ENCODE measurements at regions not wholly inside any gene's neighbourhood (a gene's known extent, or its start where the extent isn't known, plus 50 kb on each side); places are given as distances from the start of the nearest gene placed in this dataset.

- DNase-seq (ENCODE audit: extremely low read depth, low read depth): no peak
- no peak for TF ChIP-seq CTCF (IDR thresholded peaks at IDR 0.05; ENCODE audit: low read depth, low read length)
Measured at GRCh38 chr4:161005746-161006145, 1158.1 kb downstream of the FSTL5 start.

GRCh38 chr4:161008527-161008926 is 1155.3 kb downstream of the FSTL5 start:
- no peak for TF ChIP-seq CTCF (IDR thresholded peaks at IDR 0.05; ENCODE audit: low read depth, low read length)
- no peak for DNase-seq (ENCODE audit: extremely low read depth, low read depth)

GRCh38 chr4:161010227-161010626 is 1153.6 kb downstream of the FSTL5 start:
- no peak for TF ChIP-seq CTCF (IDR thresholded peaks at IDR 0.05; ENCODE audit: low read depth, low read length)
- no peak for DNase-seq (ENCODE audit: extremely low read depth, low read depth)

Data from AG09319 (cell line).